Testis (tissue), 2 donors: ENCODE measurements at regions not wholly inside any gene's neighbourhood (a gene's known extent, or its start where the extent isn't known, plus 50 kb on each side); places are given as distances from the start of the nearest gene placed in this dataset.

ENCODE experiments used
- DNase-seq: peaks from one replicate; pipeline ENCODE4 v3.0.0-alpha.2; 2019
- H3K27ac ChIP-seq, 2 donors: fragments of 200-600 bp; sonication (generic); one replicate each; pipeline ENCODE4 v1.5.1; 2019
- H3K27me3 ChIP-seq: fragments of 200-600 bp; sonication (generic); one replicate; pipeline ENCODE4 v1.5.1; 2019
- H3K36me3 ChIP-seq: fragments of 200-600 bp; sonication (generic); one replicate; pipeline ENCODE4 v1.5.1; 2017; ENCODE audit warnings: low read depth; ENCODE audit errors: missing control alignments
- H3K4me1 ChIP-seq: fragments of 200-600 bp; sonication (generic); one replicate; pipeline ENCODE4 v1.5.1; 2019
- H3K4me3 ChIP-seq, 2 donors: fragments of 200-600 bp; sonication (generic); one replicate each; pipeline ENCODE4 v1.5.1; 2017 to 2019
- H3K9me3 ChIP-seq: fragments of 200-600 bp; sonication (generic); one replicate; pipeline ENCODE4 v1.5.1; 2017
- CTCF ChIP-seq, 3 experiments: fragments of 450-650 bp in 2 of 3; fragments of 200-600 bp in 1 of 3; sonication (generic) in 1 of 3; IDR thresholded peaks; one replicate each; pipeline ENCODE4 v1.5.1; 2016 to 2019; ENCODE audit warnings: antibody characterized with exemption in 3 of 3, mild to moderate bottlenecking in 2 of 3, moderate library complexity in 1 of 3
- POLR2A ChIP-seq: fragments of 450-650 bp; IDR thresholded peaks from one replicate; pipeline ENCODE4 v1.6.1; 2017; ENCODE audit warnings: antibody characterized with exemption, mild to moderate bottlenecking, moderate library complexity
- WGBS, 2 donors: methylation state at CpG; one replicate each; pipeline ENCODE4 v1.1.5; 2018; 5-methylcytosine and 5-hydroxymethylcytosine counted together
- intact Hi-C: fragments of 100-400 bp; cut with DNase I; formaldehyde crosslinking; loops from one replicate; pipeline ENCODE4 v1.15.1; 2023; ENCODE audit warnings: low total_unique reads

- H3K4me1 ChIP-seq: no peaks in the 10 kb centered on the region
- H3K36me3 ChIP-seq: no peaks in the 10 kb centered on the region
- intact Hi-C loops: no loop called here
- H3K4me3 ChIP-seq: no peak overlapping the region
- WGBS, 2 donors: 86 to 89% methylated on average over 5 of the region's 5 CpGs
- TF ChIP-seq CTCF (IDR thresholded peaks at IDR 0.05): no peak
- TF ChIP-seq POLR2A: no peak
- no peak overlapping the region for H3K27ac ChIP-seq
- H3K9me3 ChIP-seq: no peaks in the 10 kb centered on the region
- DNase-seq: no peak
- no peaks in the 10 kb centered on the region for H3K27me3 ChIP-seq
Measured at GRCh38 chr4:3582091-3582475, 49.9 kb upstream of the LRPAP1 start.
